ENCODE measurements at regions not wholly inside any gene's neighbourhood (a gene's known extent, or its start where the extent isn't known, plus 50 kb on each side); places are given as distances from the start of the nearest gene placed in this dataset.

- no peaks in the 10 kb centered on the region for H3K36me3 ChIP-seq (ENCODE audit: control insufficient read depth, insufficient read depth, low read length)
- H3K27me3 ChIP-seq (ENCODE audit: control insufficient read depth, insufficient read depth, low read length), result no peaks in the 10 kb centered on the region
- no peak for DNase-seq (ENCODE audit: low read depth)
- TF ChIP-seq CTCF (IDR thresholded peaks at IDR 0.05; ENCODE audit: insufficient read depth, low read length, poor library complexity, severe bottlenecking), result no peak
- H3K4me3 ChIP-seq (ENCODE audit: low read depth, low read length), result no peak overlapping the region
Measured at GRCh38 chr2:173625315-173625714, 270.6 kb downstream of the CDCA7 start.

- no peak for DNase-seq (ENCODE audit: low read depth)
- no peak for TF ChIP-seq CTCF (IDR thresholded peaks at IDR 0.05; ENCODE audit: insufficient read depth, low read length, poor library complexity, severe bottlenecking)
- H3K36me3 ChIP-seq (ENCODE audit: control insufficient read depth, insufficient read depth, low read length), result no peaks in the 10 kb centered on the region
- no peak overlapping the region for H3K4me3 ChIP-seq (ENCODE audit: low read depth, low read length)
- H3K27me3 ChIP-seq (ENCODE audit: control insufficient read depth, insufficient read depth, low read length), result no peaks in the 10 kb centered on the region
Measured at GRCh38 chr2:173629076-173629475, 274.4 kb downstream of the CDCA7 start.

GRCh38 chr2:173630425-173631126 lies 275.9 kb downstream of the CDCA7 start:
- Histone ChIP-seq H3K27me3 (ENCODE audit: control insufficient read depth, insufficient read depth, low read length) (no peaks in the 10 kb centered on the region), H3K4me3 (ENCODE audit: low read depth, low read length) (no peak overlapping the region), H3K36me3 (ENCODE audit: control insufficient read depth, insufficient read depth, low read length) (no peaks in the 10 kb centered on the region)
- no peak for TF ChIP-seq CTCF (IDR thresholded peaks at IDR 0.05; ENCODE audit: insufficient read depth, low read length, poor library complexity, severe bottlenecking)
- no peak for DNase-seq (ENCODE audit: low read depth)

GRCh38 chr2:173631127-173631460 lies 276.4 kb downstream of the CDCA7 start:
- no peak for DNase-seq (ENCODE audit: low read depth)
- Histone ChIP-seq H3K36me3 (ENCODE audit: control insufficient read depth, insufficient read depth, low read length) (no peaks in the 10 kb centered on the region), H3K4me3 (ENCODE audit: low read depth, low read length) (no peak overlapping the region), H3K27me3 (ENCODE audit: control insufficient read depth, insufficient read depth, low read length) (no peaks in the 10 kb centered on the region)
- TF ChIP-seq CTCF (IDR thresholded peaks at IDR 0.05; ENCODE audit: insufficient read depth, low read length, poor library complexity, severe bottlenecking), result no peak

GRCh38 chr2:173644146-173644545 lies 289.5 kb downstream of the CDCA7 start:
- no peak for TF ChIP-seq CTCF (IDR thresholded peaks at IDR 0.05; ENCODE audit: insufficient read depth, low read length, poor library complexity, severe bottlenecking)
- no peak for DNase-seq (ENCODE audit: low read depth)
- Histone ChIP-seq H3K4me3 (ENCODE audit: low read depth, low read length) (no peak overlapping the region), H3K27me3 (ENCODE audit: control insufficient read depth, insufficient read depth, low read length) (no peaks in the 10 kb centered on the region), H3K36me3 (ENCODE audit: control insufficient read depth, insufficient read depth, low read length) (no peaks in the 10 kb centered on the region)

GRCh38 chr2:173647681-173648311 lies 293.1 kb downstream of the CDCA7 start:
- no peak for DNase-seq (ENCODE audit: low read depth)
- Histone ChIP-seq H3K27me3 (ENCODE audit: control insufficient read depth, insufficient read depth, low read length) (no peaks in the 10 kb centered on the region), H3K4me3 (ENCODE audit: low read depth, low read length) (no peak overlapping the region), H3K36me3 (ENCODE audit: control insufficient read depth, insufficient read depth, low read length) (no peaks in the 10 kb centered on the region)
- no peak for TF ChIP-seq CTCF (IDR thresholded peaks at IDR 0.05; ENCODE audit: insufficient read depth, low read length, poor library complexity, severe bottlenecking)
